Activated gamma-delta T cell treated with anti-CD3 and anti-CD28 coated beads, Interleukin-2, amount 50 U/mL, for 16 hours (primary cell): ENCODE measurements at regions not wholly inside any gene's neighbourhood (a gene's known extent, or its start where the extent isn't known, plus 50 kb on each side); places are given as distances from the start of the nearest gene placed in this dataset.

Source experiments
- DNase-seq: peaks from one replicate; pipeline ENCODE4 v3.0.0-alpha.2; 2020; ENCODE audit warnings: low read depth

DNA sequence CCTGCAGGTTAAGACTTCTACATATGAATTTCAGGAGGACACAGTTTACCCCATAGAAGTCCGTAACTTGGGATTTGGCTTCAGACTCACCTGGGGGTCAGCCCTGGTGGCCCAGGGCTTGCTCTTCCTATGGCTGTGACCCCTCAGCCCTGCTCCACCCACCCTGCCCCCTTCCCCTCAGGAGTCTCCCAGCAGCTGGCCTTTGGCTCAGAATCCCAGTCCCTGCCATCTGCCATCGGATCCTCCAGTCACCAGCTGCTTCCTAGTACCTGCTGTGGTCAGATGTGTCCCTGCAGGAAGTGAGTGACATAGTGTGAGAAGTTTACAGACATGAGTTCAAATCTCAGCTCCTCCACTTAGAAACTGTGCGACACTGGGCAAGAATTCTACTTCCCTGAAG, 332.6 kb downstream of the NPHP4 start:
- no peak for DNase-seq

DNA sequence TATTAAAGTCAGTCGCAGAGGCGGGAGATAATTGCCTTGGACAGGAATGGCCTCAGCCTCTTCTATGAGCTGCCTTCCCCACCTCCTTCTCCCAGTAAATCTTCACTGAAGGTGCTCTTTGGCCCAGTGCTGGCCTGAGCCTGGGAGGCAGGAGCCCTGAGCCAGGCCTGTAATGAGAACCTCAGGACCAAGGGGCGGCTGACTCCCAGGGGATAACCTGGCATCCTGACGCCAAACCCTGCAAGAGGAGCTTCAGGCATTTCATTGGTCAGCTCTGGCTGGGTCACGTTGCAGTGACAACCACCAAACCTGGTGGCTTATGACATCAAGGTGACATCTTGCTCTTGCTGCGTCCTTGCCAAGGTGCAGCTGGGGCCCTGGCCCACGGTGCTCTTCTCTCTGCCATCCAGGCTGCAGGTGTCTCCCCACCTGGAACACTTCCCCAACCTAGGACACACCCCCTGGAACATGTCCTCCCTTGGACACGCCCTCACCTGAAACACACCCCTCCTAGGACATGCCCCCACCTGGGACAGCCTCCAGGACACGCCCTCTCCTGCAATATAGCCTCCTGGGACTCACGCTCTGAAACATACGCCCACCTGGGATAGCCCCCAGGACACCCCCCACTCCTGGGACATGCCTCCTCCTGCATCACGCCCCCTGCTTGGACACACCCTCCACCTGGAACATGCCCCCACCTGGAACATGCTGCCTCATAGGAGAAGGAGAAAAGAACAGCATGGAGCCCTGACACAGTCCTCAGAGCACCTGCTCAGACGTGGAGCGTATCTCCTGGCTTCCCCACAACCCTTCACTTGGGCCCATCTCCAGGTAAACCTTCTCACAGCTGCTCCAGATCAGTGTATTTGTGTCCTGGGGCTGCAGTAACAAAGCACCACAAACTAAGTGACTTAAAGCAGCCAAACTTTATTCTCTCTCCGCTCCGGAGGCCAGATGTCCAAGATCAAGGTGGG, 333.6 kb downstream of the NPHP4 start:
- DNase-seq: no peak

DNA sequence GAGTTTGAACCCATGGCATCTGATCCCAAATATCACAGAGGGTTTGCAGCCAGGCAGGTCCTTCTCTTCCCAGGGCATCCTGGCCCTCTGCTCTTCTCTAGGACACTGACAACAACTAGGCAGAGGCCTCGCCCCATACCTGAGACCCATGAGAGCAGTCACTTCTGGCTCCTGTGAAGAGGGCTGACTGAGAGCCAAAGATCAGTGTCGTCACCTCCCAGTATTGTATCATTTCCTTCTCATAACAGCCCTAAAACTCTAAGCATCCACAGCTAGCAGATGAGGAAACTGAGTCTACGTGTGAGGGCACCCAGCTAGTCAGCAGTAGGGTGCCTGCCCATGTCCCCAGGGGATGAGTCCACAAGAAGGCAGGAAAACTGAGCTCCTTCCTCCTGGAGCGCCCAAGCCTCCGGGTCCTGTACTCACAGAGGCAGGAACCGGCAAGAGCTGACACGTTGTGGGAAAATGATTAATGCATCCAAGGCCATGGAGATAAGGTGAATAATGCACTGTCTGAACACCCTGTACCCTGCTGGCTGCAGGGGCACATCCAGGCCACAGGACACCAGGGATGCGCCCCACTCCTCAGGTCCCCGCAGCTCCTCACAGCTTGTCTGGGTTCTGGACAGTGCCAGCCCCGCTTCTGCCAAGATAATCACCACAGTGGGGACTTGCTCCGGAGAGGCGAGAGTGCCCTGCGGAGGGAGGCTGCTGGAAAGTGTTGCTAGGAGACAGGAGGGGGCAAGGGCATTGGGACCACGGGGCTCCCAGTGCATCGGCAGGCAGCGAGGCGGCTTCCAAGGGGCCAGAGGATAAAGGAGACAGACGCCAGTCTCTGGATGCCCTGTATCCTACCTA, 340.0 kb downstream of the NPHP4 start:
- no peak for DNase-seq

DNA sequence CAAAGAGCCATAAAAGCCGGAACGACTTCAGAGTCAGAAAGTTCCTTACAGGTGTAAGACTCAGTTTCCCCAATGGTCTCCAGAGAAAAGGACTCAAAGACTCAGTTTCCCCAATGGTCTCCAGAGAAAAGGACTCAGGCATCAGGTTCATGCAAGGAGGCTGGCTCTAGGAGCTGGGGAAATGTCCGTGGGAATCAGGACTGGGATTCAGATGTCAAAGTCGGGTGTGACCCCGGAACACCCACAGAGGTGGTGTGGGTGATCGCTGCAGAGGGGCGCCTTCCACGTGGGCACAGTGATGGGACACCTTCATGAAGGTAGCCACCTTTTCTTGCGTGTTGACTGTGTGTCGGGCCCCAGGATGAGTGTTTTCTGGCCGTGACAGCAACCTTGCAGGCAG, 340.8 kb downstream of the NPHP4 start:
- DNase-seq: no peak

DNA sequence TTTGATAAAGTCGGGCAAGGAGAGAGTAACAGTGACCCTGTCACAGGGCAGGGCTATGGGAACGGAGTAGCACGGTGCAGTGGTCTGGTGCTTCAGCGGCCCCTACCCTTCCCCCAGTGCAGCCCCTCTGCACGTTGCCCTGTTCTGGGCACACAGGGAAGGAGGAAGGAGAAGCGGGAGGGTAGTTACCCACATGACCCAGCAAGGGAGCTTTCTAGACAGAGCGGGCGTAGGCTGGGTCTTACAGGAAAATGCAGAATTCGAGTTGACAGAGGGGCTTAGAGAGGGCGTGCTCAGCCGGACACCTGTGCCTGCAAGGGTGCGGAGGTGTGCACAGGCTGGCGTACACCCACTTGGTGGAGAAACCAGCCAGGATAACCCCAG, 341.2 kb downstream of the NPHP4 start:
- DNase-seq: no peak

DNA sequence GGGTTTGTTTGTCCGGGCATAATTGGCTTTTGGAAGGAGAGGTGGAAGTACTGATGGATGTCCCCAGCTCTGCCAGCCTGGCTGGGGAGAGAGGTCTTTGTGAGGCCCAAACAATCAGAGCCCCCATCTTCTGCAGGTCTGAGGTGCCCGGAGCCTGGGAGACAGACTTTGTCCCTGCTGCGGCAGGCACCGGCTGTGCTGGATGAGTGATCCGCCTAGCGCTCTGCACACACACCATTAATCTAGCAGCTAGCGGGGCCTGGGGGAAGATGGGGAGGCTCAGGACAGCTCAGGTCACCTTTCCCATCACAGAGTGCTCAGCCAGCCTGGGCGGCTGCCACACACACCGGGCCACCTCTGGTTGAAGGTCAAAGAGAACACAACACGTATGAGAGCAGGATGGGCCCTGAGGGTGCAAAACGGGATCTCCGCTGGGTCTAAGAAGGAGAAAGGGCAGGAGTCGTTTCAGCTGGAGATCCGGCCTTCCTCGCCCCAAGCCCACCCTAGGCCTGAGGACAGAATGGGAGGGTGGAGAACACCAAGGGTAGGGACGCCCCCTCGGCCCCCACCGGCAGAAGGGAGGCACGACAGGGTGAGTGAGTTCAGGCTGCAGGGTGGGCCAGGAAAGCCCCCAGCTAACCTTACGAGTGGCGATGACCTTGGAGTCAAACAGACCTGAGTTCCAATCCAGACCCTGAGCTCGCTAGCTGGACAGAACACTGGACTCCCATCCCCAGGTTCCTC, 341.8 kb downstream of the NPHP4 start:
- no peak for DNase-seq

DNA sequence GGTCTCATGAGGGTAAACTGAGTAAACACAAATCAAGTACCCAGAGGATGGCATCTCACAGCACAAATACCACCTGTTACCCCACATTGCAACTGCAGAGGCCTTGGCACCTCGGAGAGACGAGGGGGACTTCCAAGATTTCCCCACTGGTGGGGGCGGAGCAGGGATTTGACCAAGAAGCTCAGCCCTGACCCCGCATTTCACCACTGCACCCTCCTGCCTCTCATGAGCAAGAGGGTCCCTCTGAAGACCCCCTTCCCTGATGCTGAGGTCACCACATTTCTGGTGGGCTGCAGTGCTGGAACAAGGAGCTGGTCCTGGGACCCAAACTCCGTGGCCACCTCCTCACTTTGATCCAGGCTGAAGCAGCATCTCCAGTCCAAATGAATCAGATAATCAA, 342.4 kb downstream of the NPHP4 start:
- no peak for DNase-seq

DNA sequence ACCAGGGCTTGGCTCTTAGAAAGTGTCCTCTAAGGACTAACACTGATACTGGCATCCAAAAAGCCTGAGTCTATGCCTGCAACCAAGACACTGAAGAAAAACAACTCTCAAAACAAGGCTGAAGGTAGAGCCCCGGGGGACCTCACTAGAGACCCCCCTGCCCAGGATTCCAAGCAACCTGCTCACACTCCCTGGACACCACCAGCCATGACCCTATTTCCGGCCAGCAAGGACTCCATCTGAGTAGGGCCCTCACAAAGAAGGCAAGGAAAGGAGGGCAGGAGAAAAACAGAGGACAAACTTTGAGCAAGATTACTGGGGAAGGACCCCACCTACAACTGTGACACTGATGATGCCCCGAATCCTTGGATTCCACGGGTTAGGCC, 343.1 kb downstream of the NPHP4 start:
- DNase-seq: no peak

DNA sequence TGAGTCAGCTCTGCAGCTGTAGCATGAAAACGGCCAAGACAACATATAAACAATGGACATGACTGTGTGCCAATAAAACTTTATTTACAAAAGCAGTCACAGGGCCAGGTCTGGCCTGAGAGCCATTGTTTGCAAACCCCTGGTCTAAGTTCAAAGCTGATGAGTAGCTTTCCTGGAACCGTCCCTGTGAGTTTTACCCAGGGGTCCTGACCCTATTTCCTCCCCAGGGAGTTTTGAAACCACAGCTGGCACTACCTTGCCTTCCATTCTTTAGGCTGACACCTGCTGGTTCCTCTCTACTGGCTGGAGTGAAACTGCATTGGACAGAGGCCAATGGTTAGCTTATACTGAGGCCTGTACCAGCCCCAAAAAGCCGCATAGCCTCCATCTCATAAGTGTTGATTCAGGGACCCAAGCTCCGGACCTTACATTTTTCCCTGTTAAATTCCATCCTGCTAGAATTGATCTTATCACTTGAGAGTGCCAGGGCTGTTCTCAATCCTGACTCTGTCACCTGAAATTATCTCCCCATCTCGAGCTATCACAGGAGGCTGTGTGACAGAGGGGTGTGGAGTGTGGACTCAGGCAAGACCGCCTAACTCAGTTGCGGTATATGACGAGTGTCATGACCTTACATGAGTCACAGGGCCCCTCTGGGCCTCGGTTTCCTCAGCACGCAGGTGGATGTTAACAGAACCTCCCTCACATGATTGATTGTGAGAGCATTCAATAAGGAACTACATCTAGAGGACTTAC, 343.6 kb downstream of the NPHP4 start:
- DNase-seq: no peak

DNA sequence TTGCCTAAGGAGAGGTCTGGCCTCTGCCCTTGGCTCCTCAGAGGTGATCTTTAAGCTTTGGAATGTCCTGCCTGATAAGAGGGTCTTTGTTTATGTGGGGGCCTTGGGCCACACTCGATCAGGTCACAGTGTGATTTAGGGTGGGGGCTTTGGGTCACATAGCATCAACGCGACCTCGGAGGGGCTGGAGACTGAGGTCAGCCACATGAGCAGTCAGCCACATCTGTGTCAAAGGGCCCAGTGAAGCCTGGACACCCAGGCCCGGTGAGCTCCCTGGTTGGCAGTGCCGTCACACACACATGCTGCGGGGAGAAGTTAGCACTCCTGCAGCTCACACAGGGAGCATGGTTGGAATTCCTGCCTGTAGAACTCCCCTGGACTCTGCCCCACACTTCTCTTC, 345.0 kb downstream of the NPHP4 start:
- no peak for DNase-seq

DNA sequence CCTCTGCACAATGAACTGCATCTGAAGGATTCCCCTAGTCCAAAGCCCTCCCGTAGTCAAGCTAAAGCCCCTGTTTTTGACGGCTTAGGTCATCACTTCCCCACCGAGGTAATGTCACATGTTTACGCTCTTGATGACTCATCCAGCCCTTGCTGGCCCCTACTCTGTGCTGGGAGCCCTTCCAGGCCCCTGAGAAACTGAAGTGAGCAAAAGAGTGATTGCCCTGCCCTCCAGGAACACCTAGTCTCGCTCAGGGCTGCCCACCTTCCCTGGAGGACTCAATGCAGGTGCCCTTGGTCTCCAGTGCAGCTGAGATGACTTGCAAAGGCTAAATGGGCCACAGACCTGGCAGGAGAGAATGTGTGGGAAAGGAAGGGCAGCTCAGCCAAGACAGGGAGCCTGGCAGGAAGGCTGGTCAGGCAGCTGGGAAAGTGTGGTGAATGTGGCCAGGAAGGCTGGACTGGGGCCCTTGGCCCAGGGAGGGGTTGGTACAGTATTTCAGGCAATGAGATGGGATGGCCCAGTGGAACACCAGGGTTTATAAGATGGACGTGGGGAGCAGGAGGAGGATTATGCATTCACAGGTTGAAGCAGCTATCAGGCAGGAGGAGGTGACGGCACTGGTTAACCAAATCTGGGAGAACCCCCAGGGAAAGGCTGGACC, 345.6 kb downstream of the NPHP4 start:
- DNase-seq: no peak

DNA sequence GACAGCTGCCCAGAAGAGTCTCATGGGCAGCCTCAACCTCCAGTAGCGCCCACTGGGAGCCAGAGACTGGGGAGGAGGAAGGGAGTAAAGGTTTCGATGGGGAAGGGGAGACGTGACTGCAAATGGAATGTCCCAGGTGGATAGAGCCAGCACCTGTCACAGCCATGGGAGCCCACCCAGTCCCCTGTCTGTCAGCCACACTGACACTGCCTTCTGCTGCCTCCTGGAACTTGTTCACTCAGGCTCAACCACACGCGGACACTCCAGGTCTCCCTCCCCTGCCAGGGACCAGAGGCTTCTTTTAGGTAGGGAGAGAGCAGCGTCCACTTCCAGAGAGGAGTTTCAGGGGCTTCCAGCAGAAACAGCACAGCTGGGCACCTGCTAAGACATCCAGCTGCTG, 346.3 kb downstream of the NPHP4 start:
- DNase-seq: no peak

DNA sequence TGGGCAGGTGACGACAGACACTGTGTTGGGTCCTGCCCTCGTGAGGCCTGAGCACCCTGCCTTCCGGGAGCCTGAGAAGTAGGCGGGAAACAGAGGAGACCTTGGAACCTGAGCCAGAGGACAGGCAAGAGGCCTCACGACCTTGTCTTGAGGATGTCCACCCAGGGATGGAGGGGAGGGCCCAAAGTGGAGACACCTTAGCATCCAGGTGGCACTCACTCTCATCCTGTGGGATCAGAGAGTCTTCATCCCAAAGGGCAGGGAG, 347.2 kb downstream of the NPHP4 start:
- DNase-seq: no peak

DNA sequence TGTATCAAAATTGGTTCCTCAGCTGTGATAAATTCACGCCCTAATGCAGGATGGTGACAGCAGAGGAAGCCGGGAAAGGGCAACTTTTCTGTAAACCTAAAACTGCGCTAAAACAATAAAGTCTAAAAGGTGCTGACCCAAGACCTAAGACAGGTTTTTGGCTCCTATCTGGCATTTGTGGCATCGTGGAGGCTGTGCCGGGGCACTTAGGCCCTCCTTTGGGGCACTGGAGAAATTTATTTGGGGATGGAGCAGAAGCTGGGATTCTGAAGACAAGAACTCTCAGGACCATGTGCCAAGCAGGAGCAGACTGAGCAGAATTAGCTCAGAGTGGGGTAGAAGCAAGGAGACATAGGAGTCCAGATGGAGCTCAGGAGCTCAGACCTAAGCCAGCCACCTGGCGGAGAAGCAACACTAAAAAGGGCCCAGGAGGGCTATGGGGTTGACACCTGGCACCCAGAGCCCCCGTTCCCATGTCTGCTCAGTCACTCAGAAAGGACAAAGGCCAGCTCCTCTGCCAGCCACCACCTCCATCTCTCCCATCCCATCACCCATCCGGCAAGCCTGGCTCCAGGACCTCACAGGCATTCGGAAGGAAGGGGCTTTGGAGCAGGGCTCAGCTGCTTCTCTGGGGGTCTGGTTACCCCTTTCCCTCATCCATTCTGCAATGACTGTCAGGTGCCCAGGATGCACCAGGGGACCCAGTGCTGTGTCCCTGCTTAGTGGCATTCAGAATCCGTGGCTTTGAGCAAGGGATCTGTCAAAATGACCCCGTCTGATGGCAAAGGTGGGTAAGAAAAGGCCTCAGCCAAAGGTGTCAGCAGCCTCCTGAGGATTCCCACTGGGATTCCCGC, 347.7 kb downstream of the NPHP4 start:
- DNase-seq: no peak

DNA sequence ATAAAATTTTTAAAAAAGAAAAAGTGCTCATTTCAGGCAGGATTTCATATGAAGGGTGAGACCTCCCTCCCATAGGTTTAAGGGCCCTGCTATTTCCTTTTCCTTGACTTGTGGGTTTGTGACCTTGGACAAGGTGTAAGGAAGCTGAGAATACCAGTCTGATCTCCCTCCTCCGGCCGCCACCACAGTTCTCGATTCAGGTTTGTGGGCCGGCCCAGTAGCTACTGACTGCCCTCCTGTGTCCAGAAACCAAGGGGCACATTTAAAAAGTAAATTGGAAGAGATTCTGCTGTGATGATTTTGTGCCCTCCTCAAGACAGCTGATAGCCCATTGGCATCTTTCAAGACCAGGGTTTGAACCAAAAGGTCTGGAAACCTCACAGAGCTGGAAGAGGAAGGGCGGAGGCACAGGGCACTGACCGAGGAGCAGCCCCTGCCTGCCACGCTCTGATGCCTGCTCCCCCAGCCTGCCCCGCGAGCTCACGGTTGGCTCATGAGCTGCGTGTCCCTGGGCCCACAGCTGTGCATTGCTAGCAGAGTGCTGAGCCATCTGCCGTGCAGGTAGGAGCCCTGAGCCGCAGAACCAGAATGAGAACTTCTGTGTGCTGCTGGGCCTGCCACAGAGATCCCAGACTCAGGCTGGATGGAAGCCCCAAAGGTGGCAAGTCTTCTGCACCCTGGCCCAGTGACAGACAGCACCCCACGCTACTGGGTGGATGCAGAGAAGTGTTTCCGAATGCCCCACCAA, 348.7 kb downstream of the NPHP4 start:
- DNase-seq: no peak

DNA sequence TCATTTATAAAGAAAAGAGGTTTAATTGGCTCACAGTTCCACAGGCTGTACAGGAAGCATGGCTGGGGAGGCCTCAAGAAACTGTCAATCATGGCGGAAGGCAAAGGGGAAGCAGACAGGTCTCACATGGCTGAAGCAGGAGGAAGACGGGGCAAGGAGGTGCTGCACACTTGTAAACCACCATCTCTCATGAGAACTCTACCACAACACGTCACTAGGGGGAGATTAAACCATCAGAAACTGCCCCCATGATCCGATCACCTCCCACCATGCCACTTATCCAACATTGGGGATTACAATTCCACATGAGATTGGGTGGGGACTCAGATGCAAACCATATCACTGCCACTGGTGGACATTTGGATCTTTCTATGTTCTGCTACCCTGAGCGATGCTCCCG, 351.4 kb downstream of the NPHP4 start:
- no peak for DNase-seq

DNA sequence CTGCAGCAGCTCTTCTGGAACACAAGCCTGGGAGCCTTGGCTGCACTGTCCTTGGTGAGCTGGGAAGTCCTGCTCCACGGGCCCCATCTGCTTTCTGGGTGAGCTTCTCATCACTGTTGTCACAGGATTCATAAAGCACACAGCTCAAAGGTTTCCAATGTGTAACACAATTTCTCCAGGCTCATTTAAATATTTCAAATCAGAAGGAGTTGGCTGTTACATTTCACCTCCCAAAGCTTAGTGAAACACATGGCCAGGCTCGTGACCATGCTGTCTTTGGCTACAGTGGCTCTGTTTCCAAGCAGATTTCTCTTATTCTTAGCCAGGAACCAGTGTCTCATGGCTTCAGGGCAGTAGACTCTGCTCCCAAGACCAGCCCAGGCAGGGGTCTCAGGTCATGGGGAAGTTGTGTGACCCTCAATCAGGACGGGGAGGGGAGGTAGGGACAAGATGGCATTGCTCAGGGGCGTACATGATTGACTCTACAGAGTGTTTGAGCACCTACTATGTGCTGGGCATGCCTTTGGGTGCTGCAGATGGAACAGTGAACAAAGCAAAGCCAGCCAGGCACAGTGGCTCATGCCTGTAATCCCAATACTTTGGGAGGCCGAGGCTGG, 353.0 kb downstream of the NPHP4 start:
- DNase-seq: no peak

DNA sequence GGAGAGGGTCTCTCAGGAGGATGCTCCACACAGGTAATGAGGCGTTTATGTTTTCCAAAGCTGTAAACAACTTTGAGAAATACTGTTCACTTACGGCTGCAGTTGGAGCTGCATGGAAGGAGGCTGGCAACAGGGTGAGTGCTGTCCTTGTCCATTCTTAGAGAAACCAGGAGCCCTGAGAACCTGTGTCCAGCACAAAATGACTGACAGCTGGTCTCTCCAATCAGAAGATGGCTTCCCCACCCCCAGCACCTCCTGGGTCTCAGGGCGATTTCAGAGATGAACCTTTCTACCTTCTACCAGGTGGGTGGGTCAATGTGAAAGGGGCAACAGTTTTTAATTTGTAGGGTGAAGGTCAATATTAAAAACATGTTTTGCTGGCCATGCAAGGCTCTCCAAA, 353.6 kb downstream of the NPHP4 start:
- DNase-seq: no peak

DNA sequence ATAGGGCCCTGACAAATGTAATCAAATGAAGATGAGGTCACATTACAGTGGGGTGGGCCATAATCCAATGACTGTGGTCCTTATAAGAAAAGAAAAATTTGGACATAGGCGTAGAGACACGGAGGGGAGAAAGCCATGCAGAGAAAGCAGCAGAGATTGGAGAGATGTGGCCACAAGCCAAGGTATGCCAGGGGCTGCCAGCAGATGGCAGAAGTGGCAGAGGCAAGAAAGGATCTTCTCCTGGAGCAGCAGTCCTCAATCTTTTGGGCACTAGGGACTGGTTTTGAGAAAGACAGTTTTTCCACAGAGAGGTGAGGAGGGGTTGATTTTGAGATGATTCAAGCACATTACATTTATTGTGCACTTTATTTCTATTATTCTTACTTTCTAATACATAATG, 355.1 kb downstream of the NPHP4 start:
- no peak for DNase-seq
